Endodermal cell (in vitro differentiated cells): ENCODE measurements at regions not wholly inside any gene's neighbourhood (a gene's known extent, or its start where the extent isn't known, plus 50 kb on each side); places are given as distances from the start of the nearest gene placed in this dataset.
"Not testable (repeated sequence)": the region's sequence is repeated elsewhere in the genome, so short reads cannot be mapped to it uniquely, and the experiment has no call there.

Source experiments
- DNase-seq: peaks from one replicate; pipeline ENCODE4 v3.0.0-alpha.2; 2017
- H3K27ac ChIP-seq: 2 replicates; pipeline ENCODE4 v1.5.1; 2013; ENCODE audit warnings: mild to moderate bottlenecking, low read depth, low read length, moderate library complexity
- H3K27me3 ChIP-seq: 2 replicates; pipeline ENCODE4 v1.6.1; 2013; ENCODE audit warnings: mild to moderate bottlenecking, low read length, moderate library complexity; ENCODE audit not compliant: insufficient read depth, control insufficient read depth, poor library complexity, severe bottlenecking
- H3K36me3 ChIP-seq: 2 replicates; pipeline ENCODE4 v1.7.0; 2013; ENCODE audit warnings: mild to moderate bottlenecking, low read length, moderate library complexity; ENCODE audit not compliant: control insufficient read depth, insufficient read depth
- H3K4me1 ChIP-seq: one replicate; pipeline ENCODE4 v1.7.0; 2013; ENCODE audit warnings: low read length; ENCODE audit not compliant: control insufficient read depth, insufficient read depth
- H3K4me3 ChIP-seq: 2 replicates; pipeline ENCODE4 v1.5.1; 2013; ENCODE audit warnings: mild to moderate bottlenecking, low read length, moderate library complexity
- H3K9ac ChIP-seq: 2 replicates; pipeline ENCODE4 v1.6.1; 2013; ENCODE audit warnings: mild to moderate bottlenecking, low read length, moderate library complexity; ENCODE audit not compliant: poor library complexity, severe bottlenecking; ENCODE audit errors: extremely low read depth
- H3K9me3 ChIP-seq: 2 replicates; pipeline ENCODE4 v1.6.1; 2013; ENCODE audit warnings: mild to moderate bottlenecking, low read length, moderate library complexity; ENCODE audit not compliant: control insufficient read depth
- H3K27ac Mint-ChIP-seq: 2 replicates; pipeline ENCODE4 v1.8.0; 2020; ENCODE audit warnings: mixed read lengths
- H3K27me3 Mint-ChIP-seq: 2 replicates; pipeline ENCODE4 v1.8.0; 2021; ENCODE audit warnings: mild to moderate bottlenecking, mixed read lengths; ENCODE audit not compliant: insufficient read depth
- H3K36me3 Mint-ChIP-seq: 2 replicates; pipeline ENCODE4 v1.8.0; 2020; ENCODE audit warnings: low read depth, mixed read lengths
- H3K4me1 Mint-ChIP-seq: 2 replicates; pipeline ENCODE4 v1.8.0; 2020; ENCODE audit warnings: mixed read lengths
- H3K4me3 Mint-ChIP-seq: 2 replicates; pipeline ENCODE4 v1.8.0; 2020; ENCODE audit warnings: mild to moderate bottlenecking, moderate library complexity, mixed read lengths
- H3K9me3 Mint-ChIP-seq: 2 replicates; pipeline ENCODE4 v1.8.0; 2020; ENCODE audit warnings: mild to moderate bottlenecking, mixed read lengths
- CTCF ChIP-seq: fragments of 200-600 bp; sonication (generic); conservative IDR thresholded peaks from 2 replicates; pipeline ENCODE4 v1.5.0; 2021; ENCODE audit warnings: antibody characterized with exemption, mild to moderate bottlenecking
- WGBS, 2 experiments: methylation state at CpG; one replicate each; pipeline versions ENCODE4 v1.1.5 to v1.1.7; 2013; ENCODE audit warnings: missing lambda C conversion rate in 2 of 2, mixed read lengths in 1 of 2; ENCODE audit not compliant: insufficient coverage in 1 of 2, insufficient read length in 1 of 2; 5-methylcytosine and 5-hydroxymethylcytosine counted together

- WGBS, 2 experiments, result 46% methylated on average over 3 of the region's 5 CpGs; no CpG with 5 or more reads in 1 of the 2 experiments
- H3K27me3 ChIP-seq, H3K4me3 ChIP-seq, H3K27me3 Mint-ChIP-seq, H3K4me1 ChIP-seq, H3K4me3 Mint-ChIP-seq, H3K4me1 Mint-ChIP-seq, H3K9me3 Mint-ChIP-seq, H3K9ac ChIP-seq, H3K27ac ChIP-seq, H3K36me3 Mint-ChIP-seq, H3K36me3 ChIP-seq, H3K27ac Mint-ChIP-seq, H3K9me3 ChIP-seq: not testable (repeated sequence)
- TF ChIP-seq CTCF, result peak; percentile 67
- peak; percentile 47 for DNase-seq
Observed at GRCh38 chrX:91018111-91018510, 416.5 kb upstream of the PABPC5 start.

GRCh38 chrX:91039777-91040176 lies 394.9 kb upstream of the PABPC5 start:
- Histone ChIP-seq H3K9ac (no peak overlapping the region), H3K36me3 (no peaks in the 10 kb centered on the region), H3K27ac (no peak overlapping the region), H3K4me1 (no peaks in the 10 kb centered on the region), H3K4me3 (no peak overlapping the region), H3K27me3 (no peaks in the 10 kb centered on the region), H3K9me3 (no peaks in the 10 kb centered on the region)
- no peak for TF ChIP-seq CTCF
- Mint-ChIP-seq H3K36me3 (no peaks in the 10 kb centered on the region), H3K27me3 (no peaks in the 10 kb centered on the region), H3K27ac (no peak overlapping the region), H3K4me1 (no peaks in the 10 kb centered on the region), H3K9me3 (peaks cover 19% of the 10 kb centered on the region), H3K4me3 (no peak overlapping the region)
- peak; percentile 41 for DNase-seq
- WGBS, 2 experiments, result 92 to 100% methylated on average over 1 to 2 of the region's 2 CpGs

- peak; percentile 65 for TF ChIP-seq CTCF
- no peaks in the 10 kb centered on the region for H3K36me3 ChIP-seq
- DNase-seq, result peak; percentile 65
- H3K4me1 Mint-ChIP-seq, result no peaks in the 10 kb centered on the region
- no peak overlapping the region for H3K9ac ChIP-seq
- H3K27me3 ChIP-seq, result no peaks in the 10 kb centered on the region
- H3K4me3 ChIP-seq, result no peak overlapping the region
- H3K27ac ChIP-seq, result no peak overlapping the region
- H3K27ac Mint-ChIP-seq, result no peak overlapping the region
- no peaks in the 10 kb centered on the region for H3K4me1 ChIP-seq
- no peaks in the 10 kb centered on the region for H3K36me3 Mint-ChIP-seq
- H3K9me3 ChIP-seq, result no peaks in the 10 kb centered on the region
- H3K27me3 Mint-ChIP-seq, result no peaks in the 10 kb centered on the region
- WGBS, 2 experiments, result 70 to 100% methylated on average over 1 to 5 of the region's 5 CpGs
- H3K9me3 Mint-ChIP-seq, result no peaks in the 10 kb centered on the region
- H3K4me3 Mint-ChIP-seq, result no peak overlapping the region
Observed at GRCh38 chrX:91066104-91066503, 368.5 kb upstream of the PABPC5 start.
